K562 (cell line): ENCODE measurements at regions not wholly inside any gene's neighbourhood (a gene's known extent, or its start where the extent isn't known, plus 50 kb on each side); places are given as distances from the start of the nearest gene placed in this dataset.

ENCODE experiments used
- ATAC-seq: fragments of 200-7000 bp; cut with Tn5 transposase; 3 replicates; pipeline ENCODE4 v1.9.1; 2020; ENCODE audit warnings: moderate library complexity
- BruUV-seq: library from RNA; stranded (reverse); fragments of 400-500 nt; replicated peaks from 2 replicates; lab custom pipeline; 2021; lab: Mats Ljungman, UMichigan
- CTCF ChIA-PET: fragments of 300-600 bp; formaldehyde crosslinking; extraction: SDS; loops from one replicate; lab custom pipeline; 2021; ENCODE audit warnings: low intra/inter-chr PET ratio; lab: Yijun Ruan, JAX
- POLR2A ChIA-PET: fragments of 300-600, 350-650 bp; sonication (Branson Sonifier 250); formaldehyde crosslinking; extraction: SDS; loops from one replicate; lab custom pipeline; 2021; ENCODE audit warnings: antibody characterized with exemption, inconsistent platforms; lab: Yijun Ruan, JAX
- DNase-seq, 4 experiments: peaks; one replicate each; pipeline versions ENCODE4 v3.0.0 to v3.0.0-alpha.2; 2011 to 2018; ENCODE audit warnings: low spot score in 3 of 4, mixed read lengths in 3 of 4; ENCODE audit errors: extremely low read depth in 1 of 4
- FAIRE-seq: peaks from 2 replicates; lab custom pipeline; 2011; peaks lifted over from hg19 to GRCh38; lab: Jason Lieb, UNC
- H2AFZ ChIP-seq: 2 replicates; pipeline ENCODE4 v1.6.0; 2011; ENCODE audit warnings: low read depth, low read length, control low read depth, inconsistent platforms
- H3K27ac ChIP-seq: fragments of 200-600 bp; 3 replicates; pipeline ENCODE4 v1.8.0; 2011; ENCODE audit warnings: low read depth, mild to moderate bottlenecking, control low read depth, inconsistent platforms, low read length, moderate library complexity, mixed read lengths; ENCODE audit errors: extremely low read depth
- H3K27me3 ChIP-seq, 2 experiments: fragments of 300-600 bp in 1 of 2; 2 replicates in 1 of 2; 3 replicates in 1 of 2; pipeline versions ENCODE4 v1.6.0 to v1.8.0; 2011; ENCODE audit warnings: inconsistent platforms in 2 of 2, low read length in 2 of 2, mild to moderate bottlenecking in 1 of 2, mixed read lengths in 1 of 2, moderate library complexity in 1 of 2; ENCODE audit not compliant: control insufficient read depth in 2 of 2, insufficient read depth in 2 of 2
- H3K36me3 ChIP-seq: fragments of 300-600 bp; 3 replicates; pipeline ENCODE4 v1.8.0; 2011; ENCODE audit warnings: mild to moderate bottlenecking, low read length, inconsistent platforms; ENCODE audit not compliant: control insufficient read depth, insufficient read depth
- H3K4me1 ChIP-seq, 2 experiments: fragments of 200-600 bp in 1 of 2; replicated peaks in 1 of 2; 2 replicates in 1 of 2; 3 replicates in 1 of 2; pipeline versions ENCODE4 v1.5.1 to v1.8.0; 2011; ENCODE audit warnings: inconsistent platforms in 2 of 2, low read length in 2 of 2, mild to moderate bottlenecking in 1 of 2, mixed read lengths in 1 of 2, moderate library complexity in 1 of 2; ENCODE audit not compliant: control insufficient read depth in 2 of 2, insufficient read depth in 2 of 2
- H3K4me2 ChIP-seq: 2 replicates; pipeline ENCODE4 v1.6.1; 2011; ENCODE audit warnings: low read length, control low read depth, inconsistent platforms, mixed read lengths; ENCODE audit not compliant: insufficient read depth
- H3K4me3 ChIP-seq: fragments of 200-600 bp; sonication (generic), shearing (Covaris generic); 2 replicates; pipeline ENCODE4 v1.5.1; 2016; ENCODE audit warnings: control low read depth, inconsistent platforms
- H3K79me2 ChIP-seq: fragments of 200-600 bp; 3 replicates; pipeline ENCODE4 v1.8.0; 2011; ENCODE audit warnings: low read length, inconsistent platforms; ENCODE audit not compliant: control insufficient read depth, insufficient read depth
- H3K9ac ChIP-seq, 2 experiments: 2 replicates each; pipeline versions ENCODE4 v1.6.0 to v1.6.1; 2011; ENCODE audit warnings: low read depth in 2 of 2, low read length in 2 of 2, control low read depth in 1 of 2, inconsistent platforms in 1 of 2, mild to moderate bottlenecking in 1 of 2, mixed read lengths in 1 of 2; ENCODE audit not compliant: insufficient read depth in 1 of 2
- H3K9me1 ChIP-seq: one replicate; pipeline ENCODE4 v1.6.0; 2011; ENCODE audit warnings: inconsistent platforms, mild to moderate bottlenecking, low read length, moderate library complexity; ENCODE audit not compliant: control insufficient read depth, insufficient read depth
- H3K9me3 ChIP-seq: replicated peaks from 2 replicates; pipeline ENCODE4 v1.5.1; 2011; ENCODE audit warnings: low read depth, low read length, inconsistent platforms; ENCODE audit not compliant: control insufficient read depth, insufficient read depth
- H4K20me1 ChIP-seq: replicated peaks from 2 replicates; pipeline ENCODE4 v1.6.1; 2011; ENCODE audit warnings: low read length, inconsistent platforms, mixed read lengths; ENCODE audit not compliant: control insufficient read depth, insufficient read depth
- BHLHE40 ChIP-seq: IDR thresholded peaks from 2 replicates; pipeline ENCODE4 v1.6.1; 2011; ENCODE audit warnings: low read length, improper control_type of control experiment
- FOSL1 ChIP-seq: fragments of 200-800 bp; sonication (Bioruptor generic); conservative IDR thresholded peaks from 2 replicates; pipeline ENCODE4 v1.6.1; 2016; ENCODE audit warnings: missing genetic modification characterization, missing compliant biosample characterization
- FOXA3 ChIP-seq, 2 experiments: fragments of 450-650 bp in 1 of 2; sonication (generic) in 1 of 2; formaldehyde crosslinking; IDR thresholded peaks in 1 of 2; conservative IDR thresholded peaks in 1 of 2; 2 replicates each; pipeline versions ENCODE4 v1.4.0 to v1.8.0; 2020 to 2022; ENCODE audit warnings: mild to moderate bottlenecking in 2 of 2, missing genetic modification reagents in 1 of 2
- HDAC1 ChIP-seq, 2 experiments: fragments of 450-650 bp; IDR thresholded peaks; 2 replicates each; pipeline ENCODE4 v1.6.1; 2016 to 2017; ENCODE audit warnings: inconsistent platforms in 1 of 2, mild to moderate bottlenecking in 1 of 2, moderate library complexity in 1 of 2
- HDAC8 ChIP-seq: fragments of 450-650 bp; IDR thresholded peaks from 2 replicates; pipeline ENCODE4 v1.6.1; 2016; ENCODE audit warnings: mild to moderate bottlenecking, missing genetic modification characterization, moderate library complexity, missing compliant biosample characterization
- L3MBTL2 ChIP-seq: fragments of 450-650 bp; IDR thresholded peaks from 2 replicates; pipeline ENCODE4 v1.6.1; 2016; ENCODE audit warnings: mild to moderate bottlenecking, moderate library complexity
- MCM3 ChIP-seq: fragments of 450-650 bp; IDR thresholded peaks from 2 replicates; pipeline ENCODE4 v1.6.1; 2016
- RAD51 ChIP-seq: fragments of 450-650 bp; IDR thresholded peaks from 2 replicates; pipeline ENCODE4 v1.7.1; 2016; ENCODE audit warnings: low read depth, mild to moderate bottlenecking, borderline replicate concordance
- RBFOX2 ChIP-seq: fragments of 200-400 bp; formaldehyde crosslinking; IDR thresholded peaks from 2 replicates; pipeline ENCODE4 v1.6.1; 2017; ENCODE audit warnings: low read depth, mild to moderate bottlenecking, low read length, moderate library complexity
- RBM15 ChIP-seq: fragments of 200-400 bp; formaldehyde crosslinking; IDR thresholded peaks from 2 replicates; pipeline ENCODE4 v1.6.1; 2018; ENCODE audit warnings: mild to moderate bottlenecking, low read length, moderate library complexity; ENCODE audit not compliant: insufficient read depth
- RBM22 ChIP-seq: fragments of 200-400 bp; formaldehyde crosslinking; IDR thresholded peaks from 2 replicates; pipeline ENCODE4 v1.6.1; 2018; ENCODE audit warnings: low read length, low read depth; ENCODE audit not compliant: poor library complexity, severe bottlenecking
- RFX5 ChIP-seq: IDR thresholded peaks from 2 replicates; pipeline ENCODE4 v1.6.1; 2011; ENCODE audit warnings: low read depth, mild to moderate bottlenecking, improper control_type of control experiment, low read length
- THRAP3 ChIP-seq: fragments of 450-650 bp; IDR thresholded peaks from 2 replicates; pipeline ENCODE4 v1.6.1; 2016; ENCODE audit warnings: mild to moderate bottlenecking, inconsistent platforms, borderline replicate concordance
- ZFPM2 ChIP-seq: fragments of 250-450 bp; sonication (Bioruptor Pico); IDR thresholded peaks from 2 replicates; pipeline ENCODE4 v1.5.1; 2022; ENCODE audit warnings: mild to moderate bottlenecking
- ZNF212 ChIP-seq: fragments of 450-650 bp; formaldehyde crosslinking; IDR thresholded peaks from 2 replicates; pipeline ENCODE4 v1.4.0; 2020; ENCODE audit warnings: mild to moderate bottlenecking
- ZNF507 ChIP-seq: conservative IDR thresholded peaks from 2 replicates; pipeline ENCODE4 v1.6.1; 2017; ENCODE audit warnings: missing genetic modification characterization, missing compliant biosample characterization
- WGBS: fragments of 100-300 bp; shearing (Covaris generic); methylation state at CpG from one replicate; pipeline ENCODE4 v1.1.6; 2016; ENCODE audit warnings: low coverage, mixed read lengths; ENCODE audit not compliant: insufficient coverage; ENCODE audit errors: missing lambda C conversion rate; 5-methylcytosine and 5-hydroxymethylcytosine counted together
- in situ Hi-C: fragments of 300-500 bp; cut with MboI; formaldehyde crosslinking; loops from 4 replicates; pipeline ENCODE4 v1.15.0; 2018; ENCODE audit warnings: inconsistent platforms, mixed read lengths
- intact Hi-C: fragments of 100-400 bp; cut with micrococcal nuclease; formaldehyde crosslinking; loops from 2 replicates; pipeline ENCODE4 v1.14.2; 2022
- TF ChIP-seq, protein P1 (sequence below): sonication (generic); formaldehyde crosslinking; IDR thresholded peaks from 2 replicates; pipeline ENCODE4 v1.8.0; 2023; ENCODE audit warnings: mild to moderate bottlenecking, missing genetic modification reagents
- TF ChIP-seq, protein P2 (sequence below): sonication (generic); formaldehyde crosslinking; IDR thresholded peaks from 2 replicates; pipeline ENCODE4 v1.8.0; 2022; ENCODE audit warnings: mild to moderate bottlenecking, missing genetic modification reagents

DNA sequence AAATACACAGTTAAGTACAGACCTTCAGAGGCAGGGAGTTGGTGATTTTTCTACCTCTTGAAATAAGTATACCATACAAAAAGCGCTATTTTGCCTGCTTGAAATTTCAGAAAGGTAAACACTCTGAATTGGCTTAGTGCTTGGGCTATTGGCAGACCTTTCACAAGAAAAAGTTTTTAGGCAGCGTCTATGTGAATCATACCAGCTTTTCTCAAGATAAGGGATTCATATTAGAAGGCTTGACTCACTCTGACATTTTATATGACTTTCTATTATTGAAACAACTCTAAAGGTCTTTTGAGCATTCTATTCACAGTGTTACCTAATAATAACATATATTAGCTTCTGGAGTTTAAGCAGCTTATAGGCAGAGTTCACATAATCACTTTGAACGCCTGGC, 286.4 kb upstream of the FAT1 start:
- no peaks in the 10 kb centered on the region for H3K9me3 ChIP-seq
- no peaks in the 10 kb centered on the region for H3K9me1 ChIP-seq
- WGBS: 0% methylated on average over 3 of the region's 3 CpGs
- no peaks in the 10 kb centered on the region for H3K4me1 ChIP-seq
- no peaks in the 10 kb centered on the region for H3K36me3 ChIP-seq
- ATAC-seq (no peak), DNase-seq (no peak), FAIRE-seq (no peak)
- H4K20me1 ChIP-seq: no peaks in the 10 kb centered on the region
- no peaks in the 10 kb centered on the region for H3K79me2 ChIP-seq
- in situ Hi-C loops: no loop called here
- TF ChIP-seq FOXA3 (CRISPR knock-in tag; conservative IDR thresholded peaks at IDR 0.05 in 1 of 2, IDR thresholded peaks at IDR 0.05 in 1 of 2): no peak
- no peak for TF ChIP-seq BHLHE40
- no peak for TF ChIP-seq RBM22
- no peak for TF ChIP-seq L3MBTL2
- TF ChIP-seq, protein P1, sequence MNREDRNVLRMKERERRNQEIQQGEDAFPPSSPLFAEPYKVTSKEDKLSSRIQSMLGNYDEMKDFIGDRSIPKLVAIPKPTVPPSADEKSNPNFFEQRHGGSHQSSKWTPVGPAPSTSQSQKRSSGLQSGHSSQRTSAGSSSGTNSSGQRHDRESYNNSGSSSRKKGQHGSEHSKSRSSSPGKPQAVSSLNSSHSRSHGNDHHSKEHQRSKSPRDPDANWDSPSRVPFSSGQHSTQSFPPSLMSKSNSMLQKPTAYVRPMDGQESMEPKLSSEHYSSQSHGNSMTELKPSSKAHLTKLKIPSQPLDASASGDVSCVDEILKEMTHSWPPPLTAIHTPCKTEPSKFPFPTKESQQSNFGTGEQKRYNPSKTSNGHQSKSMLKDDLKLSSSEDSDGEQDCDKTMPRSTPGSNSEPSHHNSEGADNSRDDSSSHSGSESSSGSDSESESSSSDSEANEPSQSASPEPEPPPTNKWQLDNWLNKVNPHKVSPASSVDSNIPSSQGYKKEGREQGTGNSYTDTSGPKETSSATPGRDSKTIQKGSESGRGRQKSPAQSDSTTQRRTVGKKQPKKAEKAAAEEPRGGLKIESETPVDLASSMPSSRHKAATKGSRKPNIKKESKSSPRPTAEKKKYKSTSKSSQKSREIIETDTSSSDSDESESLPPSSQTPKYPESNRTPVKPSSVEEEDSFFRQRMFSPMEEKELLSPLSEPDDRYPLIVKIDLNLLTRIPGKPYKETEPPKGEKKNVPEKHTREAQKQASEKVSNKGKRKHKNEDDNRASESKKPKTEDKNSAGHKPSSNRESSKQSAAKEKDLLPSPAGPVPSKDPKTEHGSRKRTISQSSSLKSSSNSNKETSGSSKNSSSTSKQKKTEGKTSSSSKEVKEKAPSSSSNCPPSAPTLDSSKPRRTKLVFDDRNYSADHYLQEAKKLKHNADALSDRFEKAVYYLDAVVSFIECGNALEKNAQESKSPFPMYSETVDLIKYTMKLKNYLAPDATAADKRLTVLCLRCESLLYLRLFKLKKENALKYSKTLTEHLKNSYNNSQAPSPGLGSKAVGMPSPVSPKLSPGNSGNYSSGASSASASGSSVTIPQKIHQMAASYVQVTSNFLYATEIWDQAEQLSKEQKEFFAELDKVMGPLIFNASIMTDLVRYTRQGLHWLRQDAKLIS (CRISPR knock-in tag): no peak
- TF ChIP-seq RFX5: no peak
- TF ChIP-seq RBFOX2: no peak
- TF ChIP-seq ZNF507 (tag): no peak
- no peak for TF ChIP-seq ZNF212
- TF ChIP-seq RBM15: no peak
- TF ChIP-seq, protein P2, sequence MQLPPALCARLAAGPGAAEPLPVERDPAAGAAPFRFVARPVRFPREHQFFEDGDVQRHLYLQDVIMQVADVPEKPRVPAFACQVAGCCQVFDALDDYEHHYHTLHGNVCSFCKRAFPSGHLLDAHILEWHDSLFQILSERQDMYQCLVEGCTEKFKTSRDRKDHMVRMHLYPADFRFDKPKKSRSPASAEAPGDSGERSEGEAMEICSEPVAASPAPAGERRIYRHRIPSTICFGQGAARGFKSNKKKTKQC: no peak
- TF ChIP-seq ZFPM2 (CRISPR knock-in tag): no peak
- no peak for TF ChIP-seq MCM3
- no peak for TF ChIP-seq THRAP3
- TF ChIP-seq HDAC1 (IDR thresholded peaks at IDR 0.05): no peak
- TF ChIP-seq HDAC8 (tag): no peak
- no peak for TF ChIP-seq FOSL1 (tag)
- no peak for TF ChIP-seq RAD51
- H3K27ac ChIP-seq: no peak overlapping the region
- ChIA-PET CTCF (no interaction called here), POLR2A (interaction anchor here (0.5 kb wide), 1 partner anchor 163 kb away, joined by 3 read pairs; no protein-coding TSS in a partner anchor)
- H3K27me3 ChIP-seq: no peaks in the 10 kb centered on the region
- no peak overlapping the region for H3K4me3 ChIP-seq
- intact Hi-C loops: no loop called here
- no peak overlapping the region for H3K4me2 ChIP-seq
- no TSS peak for BruUV-seq
- H3K9ac ChIP-seq: no peak overlapping the region
- H2AFZ ChIP-seq: no peak overlapping the region
